GM19395 (cell line): ENCODE measurements at regions not wholly inside any gene's neighbourhood (a gene's known extent, or its start where the extent isn't known, plus 50 kb on each side); places are given as distances from the start of the nearest gene placed in this dataset.

Experiments
- ATAC-seq: cut with Tn5 transposase; IDR thresholded peaks from one replicate; pipeline ENCODE4 v1.9.1; 2021; ENCODE audit warnings: mild to moderate bottlenecking, moderate library complexity; ENCODE audit not compliant: unreplicated experiment

- ATAC-seq = no peak
These were observed 64.1 kb upstream of the EEPD1 start for GRCh38 chr7:36088966-36089365.

- no peak for ATAC-seq
These were observed 61.8 kb upstream of the EEPD1 start for GRCh38 chr7:36090976-36091873.

GRCh38 chr7:36091874-36092176 lies 61.2 kb upstream of the EEPD1 start:
- ATAC-seq = no peak

DNA sequence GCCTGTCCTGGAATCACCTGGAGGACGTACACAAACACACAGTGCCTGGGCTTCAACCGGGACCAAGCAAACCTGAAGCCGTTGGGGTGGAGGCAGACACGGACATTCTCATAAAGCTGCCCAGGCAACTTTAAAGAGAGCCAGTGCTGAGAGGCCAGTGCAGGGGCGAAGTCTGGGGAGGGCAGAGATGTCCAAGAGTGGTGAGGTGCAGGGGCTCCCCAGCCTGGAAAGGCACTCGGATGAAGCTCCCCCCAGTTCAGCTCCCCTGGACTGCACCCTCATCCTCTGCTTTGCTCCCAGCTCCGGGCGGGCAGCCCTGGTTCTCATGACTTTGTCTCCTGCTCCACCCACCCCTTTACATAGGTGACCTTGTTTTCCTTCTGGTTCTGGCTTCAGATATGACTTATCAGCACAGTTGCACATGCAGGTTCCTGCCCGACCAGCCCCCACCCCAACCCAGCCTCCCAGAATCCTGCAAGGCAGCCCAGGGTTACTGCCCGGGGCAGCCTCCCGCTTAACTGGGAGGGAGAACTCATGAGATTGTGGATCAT lies 60.8 kb upstream of the EEPD1 start:
- no peak for ATAC-seq

GRCh38 chr7:36096460-36097095 lies 56.5 kb upstream of the EEPD1 start:
- no peak for ATAC-seq

DNA sequence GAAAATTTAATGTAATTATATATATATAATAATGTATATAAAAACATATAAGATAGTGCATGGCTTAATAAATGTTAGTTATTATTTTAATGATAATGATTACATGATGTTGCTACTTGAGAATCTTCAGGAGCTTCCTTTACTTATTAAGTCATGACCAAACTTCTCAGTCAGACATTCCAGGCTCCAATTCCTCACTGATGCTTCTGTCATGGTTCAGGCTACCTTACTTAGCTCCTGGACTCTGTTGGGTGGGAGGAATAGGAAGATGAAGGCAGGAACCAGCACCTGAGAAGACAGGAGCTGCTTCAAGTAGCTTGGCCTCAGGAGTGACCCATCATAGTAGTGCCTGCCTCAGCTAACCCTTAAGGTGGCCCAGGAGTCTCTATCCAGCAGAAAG lies 55.0 kb upstream of the EEPD1 start:
- no peak for ATAC-seq

GRCh38 chr7:36100226-36100625 lies 52.8 kb upstream of the EEPD1 start:
- no peak for ATAC-seq

GRCh38 chr7:36100634-36101033 lies 52.4 kb upstream of the EEPD1 start:
- no peak for ATAC-seq
